PC-3 (cell line): ENCODE measurements at regions not wholly inside any gene's neighbourhood (a gene's known extent, or its start where the extent isn't known, plus 50 kb on each side); places are given as distances from the start of the nearest gene placed in this dataset.

Experiments
- CTCF ChIP-seq: fragments of 300-600 bp; sonication (generic); conservative IDR thresholded peaks from 2 replicates; pipeline ENCODE4 v1.5.1; 2017; ENCODE audit warnings: antibody characterized with exemption, low read depth, mild to moderate bottlenecking, low read length
- EZH2 ChIP-seq: fragments of 300-600 bp; sonication (generic); IDR thresholded peaks from one replicate; pipeline ENCODE4 v1.6.1; 2017; ENCODE audit warnings: antibody characterized with exemption, mild to moderate bottlenecking, low read length; ENCODE audit not compliant: unreplicated experiment

- TF ChIP-seq EZH2 = no peak
- TF ChIP-seq CTCF = no peak
Observed at GRCh38 chr18:73696171-73696570, 451.5 kb downstream of the FBXO15 start.
